Skeletal muscle satellite cell (primary cell): ENCODE measurements at regions not wholly inside any gene's neighbourhood (a gene's known extent, or its start where the extent isn't known, plus 50 kb on each side); places are given as distances from the start of the nearest gene placed in this dataset.

Source experiments
- H3K27me3 ChIP-seq: 2 replicates; pipeline ENCODE4 v1.7.0; 2013; ENCODE audit warnings: low read length; ENCODE audit not compliant: control insufficient read depth, insufficient read depth
- H3K36me3 ChIP-seq: 2 replicates; pipeline ENCODE4 v1.7.0; 2013; ENCODE audit warnings: mild to moderate bottlenecking, control low read depth, low read length; ENCODE audit not compliant: insufficient read depth
- H3K4me1 ChIP-seq: 2 replicates; pipeline ENCODE4 v1.7.0; 2013; ENCODE audit warnings: low read length; ENCODE audit not compliant: control insufficient read depth, insufficient read depth
- H3K4me2 ChIP-seq: 2 replicates; pipeline ENCODE4 v1.7.0; 2013; ENCODE audit warnings: mild to moderate bottlenecking, low read length
- H3K4me3 ChIP-seq: 2 replicates; pipeline ENCODE4 v1.7.0; 2013; ENCODE audit warnings: low read length
- H3K9ac ChIP-seq: 2 replicates; pipeline ENCODE4 v1.7.0; 2013; ENCODE audit warnings: mild to moderate bottlenecking, low read depth, low read length, moderate library complexity
- H3K9me3 ChIP-seq: replicated peaks from 2 replicates; pipeline ENCODE4 v1.7.0; 2013; ENCODE audit warnings: mild to moderate bottlenecking, control low read depth, low read length

- no peaks in the 10 kb centered on the region for H3K4me1 ChIP-seq
- no peak overlapping the region for H3K4me3 ChIP-seq
- no peak overlapping the region for H3K4me2 ChIP-seq
- no peaks in the 10 kb centered on the region for H3K27me3 ChIP-seq
- no peak overlapping the region for H3K9ac ChIP-seq
- H3K9me3 ChIP-seq = no peaks in the 10 kb centered on the region
- H3K36me3 ChIP-seq = no peaks in the 10 kb centered on the region
Measured at GRCh38 chr3:54020436-54020835, 101.9 kb upstream of the CACNA2D3 start.

- no peak overlapping the region for H3K4me2 ChIP-seq
- H3K9me3 ChIP-seq = no peaks in the 10 kb centered on the region
- H3K27me3 ChIP-seq = no peaks in the 10 kb centered on the region
- no peaks in the 10 kb centered on the region for H3K4me1 ChIP-seq
- no peaks in the 10 kb centered on the region for H3K36me3 ChIP-seq
- H3K4me3 ChIP-seq = no peak overlapping the region
- no peak overlapping the region for H3K9ac ChIP-seq
Measured at GRCh38 chr3:54014067-54014466, 108.3 kb upstream of the CACNA2D3 start.

- no peaks in the 10 kb centered on the region for H3K36me3 ChIP-seq
- no peak overlapping the region for H3K4me2 ChIP-seq
- no peaks in the 10 kb centered on the region for H3K27me3 ChIP-seq
- H3K4me1 ChIP-seq = no peaks in the 10 kb centered on the region
- no peak overlapping the region for H3K4me3 ChIP-seq
- no peaks in the 10 kb centered on the region for H3K9me3 ChIP-seq
- H3K9ac ChIP-seq = no peak overlapping the region
Measured at GRCh38 chr3:54008744-54009143, 113.6 kb upstream of the CACNA2D3 start.

GRCh38 chr3:54008099-54008498, 114.3 kb upstream of the CACNA2D3 start:
- no peak overlapping the region for H3K9ac ChIP-seq
- no peaks in the 10 kb centered on the region for H3K4me1 ChIP-seq
- no peaks in the 10 kb centered on the region for H3K27me3 ChIP-seq

GRCh38 chr3:54004335-54004734, 112.7 kb upstream of the SELENOK start:
- H3K4me1 ChIP-seq = no peaks in the 10 kb centered on the region
- no peak overlapping the region for H3K9ac ChIP-seq

More at GRCh38 chr3:54008099-54008498, 114.3 kb upstream of the CACNA2D3 start:
- no peaks in the 10 kb centered on the region for H3K9me3 ChIP-seq
- H3K36me3 ChIP-seq = no peaks in the 10 kb centered on the region
- H3K4me3 ChIP-seq = no peak overlapping the region
- H3K4me2 ChIP-seq = no peak overlapping the region

GRCh38 chr3:54003136-54003535, 111.5 kb upstream of the SELENOK start:
- no peaks in the 10 kb centered on the region for H3K4me1 ChIP-seq
- H3K4me3 ChIP-seq = no peak overlapping the region
- no peak overlapping the region for H3K4me2 ChIP-seq
- no peaks in the 10 kb centered on the region for H3K27me3 ChIP-seq
- H3K9ac ChIP-seq = no peak overlapping the region
- no peaks in the 10 kb centered on the region for H3K36me3 ChIP-seq
- H3K9me3 ChIP-seq = no peaks in the 10 kb centered on the region

More at GRCh38 chr3:54004335-54004734, 112.7 kb upstream of the SELENOK start:
- Histone ChIP-seq H3K4me2 (no peak overlapping the region), H3K27me3 (no peaks in the 10 kb centered on the region), H3K4me3 (no peak overlapping the region), H3K36me3 (no peaks in the 10 kb centered on the region), H3K9me3 (no peaks in the 10 kb centered on the region)

- Histone ChIP-seq H3K36me3 (no peaks in the 10 kb centered on the region), H3K9ac (no peak overlapping the region), H3K4me2 (no peak overlapping the region), H3K27me3 (no peaks in the 10 kb centered on the region), H3K4me3 (no peak overlapping the region), H3K4me1 (no peaks in the 10 kb centered on the region), H3K9me3 (no peaks in the 10 kb centered on the region)
Measured at GRCh38 chr3:53999725-54000124, 108.1 kb upstream of the SELENOK start.

- Histone ChIP-seq H3K36me3 (no peaks in the 10 kb centered on the region), H3K4me2 (no peak overlapping the region), H3K27me3 (no peaks in the 10 kb centered on the region), H3K4me3 (no peak overlapping the region), H3K9me3 (no peaks in the 10 kb centered on the region), H3K4me1 (no peaks in the 10 kb centered on the region), H3K9ac (no peak overlapping the region)
Measured at GRCh38 chr3:53998980-53999379, 107.3 kb upstream of the SELENOK start.

GRCh38 chr3:53997476-53997875, 105.8 kb upstream of the SELENOK start:
- Histone ChIP-seq H3K4me2 (no peak overlapping the region), H3K27me3 (no peaks in the 10 kb centered on the region), H3K36me3 (no peaks in the 10 kb centered on the region), H3K9ac (no peak overlapping the region), H3K4me1 (no peaks in the 10 kb centered on the region), H3K4me3 (no peak overlapping the region), H3K9me3 (no peaks in the 10 kb centered on the region)

- H3K27me3 ChIP-seq = no peaks in the 10 kb centered on the region
- H3K4me1 ChIP-seq = no peaks in the 10 kb centered on the region
- H3K4me3 ChIP-seq = no peak overlapping the region
- no peak overlapping the region for H3K4me2 ChIP-seq
- no peaks in the 10 kb centered on the region for H3K9me3 ChIP-seq
- H3K36me3 ChIP-seq = no peaks in the 10 kb centered on the region
- no peak overlapping the region for H3K9ac ChIP-seq
Measured at GRCh38 chr3:53996141-53996874, 104.6 kb upstream of the SELENOK start.

GRCh38 chr3:53994986-53995603, 103.4 kb upstream of the SELENOK start:
- Histone ChIP-seq H3K4me2 (no peak overlapping the region), H3K9ac (no peak overlapping the region), H3K9me3 (no peaks in the 10 kb centered on the region), H3K27me3 (no peaks in the 10 kb centered on the region), H3K4me1 (no peaks in the 10 kb centered on the region), H3K36me3 (no peaks in the 10 kb centered on the region), H3K4me3 (no peak overlapping the region)

GRCh38 chr3:53991240-53991639, 99.6 kb upstream of the SELENOK start:
- Histone ChIP-seq H3K9ac (no peak overlapping the region), H3K9me3 (no peaks in the 10 kb centered on the region), H3K4me2 (no peak overlapping the region), H3K4me3 (no peak overlapping the region), H3K36me3 (no peaks in the 10 kb centered on the region), H3K27me3 (no peaks in the 10 kb centered on the region), H3K4me1 (no peaks in the 10 kb centered on the region)
